NCI-H2227 treated with DMSO at 0.1 percent for 48 hours (cell line): ENCODE measurements at regions not wholly inside any gene's neighbourhood (a gene's known extent, or its start where the extent isn't known, plus 50 kb on each side); places are given as distances from the start of the nearest gene placed in this dataset.
A peak's percentile ranks its signal among the peaks of the same experiment; 100 is the strongest.
"Not testable (repeated sequence)": the region's sequence is repeated elsewhere in the genome, so short reads cannot be mapped to it uniquely, and the experiment has no call there.

Experiments
- DNase-seq: peaks from one replicate; lab custom pipeline; 2025; lab: John Stamatoyannopoulos, UW

- DNase-seq: peak; percentile 94
These were observed 229.8 kb upstream of the TEX13C start for GRCh38 chrX:125089761-125090445.

GRCh38 chrX:125093852-125094251 lies 225.8 kb upstream of the TEX13C start:
- peak; percentile 80 for DNase-seq

- DNase-seq: no peak
These were observed 224.8 kb upstream of the TEX13C start for GRCh38 chrX:125094901-125095300.

GRCh38 chrX:125096469-125096868 lies 223.2 kb upstream of the TEX13C start:
- no peak for DNase-seq

GRCh38 chrX:125096870-125097269 lies 222.8 kb upstream of the TEX13C start:
- DNase-seq: no peak

GRCh38 chrX:125101971-125102755 lies 217.5 kb upstream of the TEX13C start:
- peak; percentile 32 for DNase-seq

GRCh38 chrX:125103693-125104092 lies 216.0 kb upstream of the TEX13C start:
- no peak for DNase-seq

GRCh38 chrX:125108921-125109320 lies 210.8 kb upstream of the TEX13C start:
- no peak for DNase-seq

GRCh38 chrX:125131164-125131563 lies 188.5 kb upstream of the TEX13C start:
- no peak for DNase-seq

- no peak for DNase-seq
These were observed 187.4 kb upstream of the TEX13C start for GRCh38 chrX:125132274-125132673.

GRCh38 chrX:125137521-125137920 lies 182.2 kb upstream of the TEX13C start:
- DNase-seq: no peak

GRCh38 chrX:125150231-125150630 lies 169.4 kb upstream of the TEX13C start:
- DNase-seq: no peak

- no peak for DNase-seq
These were observed 168.5 kb upstream of the TEX13C start for GRCh38 chrX:125151146-125151545.

- DNase-seq: no peak
These were observed 167.7 kb upstream of the TEX13C start for GRCh38 chrX:125152011-125152410.

GRCh38 chrX:125153621-125154020 lies 166.1 kb upstream of the TEX13C start:
- DNase-seq: no peak

- DNase-seq: not testable (repeated sequence)
These were observed 165.1 kb upstream of the TEX13C start for GRCh38 chrX:125154288-125155257.

GRCh38 chrX:125155296-125156033 lies 164.2 kb upstream of the TEX13C start:
- not testable (repeated sequence) for DNase-seq

- no peak for DNase-seq
These were observed 149.2 kb upstream of the TEX13C start for GRCh38 chrX:125170459-125170858.

GRCh38 chrX:125172531-125172930 lies 147.1 kb upstream of the TEX13C start:
- DNase-seq: no peak

GRCh38 chrX:125175991-125176584 lies 143.6 kb upstream of the TEX13C start:
- DNase-seq: no peak

GRCh38 chrX:125193921-125194320 lies 125.8 kb upstream of the TEX13C start:
- DNase-seq: no peak
